ENCODE measurements at regions not wholly inside any gene's neighbourhood (a gene's known extent, or its start where the extent isn't known, plus 50 kb on each side); places are given as distances from the start of the nearest gene placed in this dataset.

GRCh38 chrX:17262123-17262522 lies 112.9 kb upstream of the NHS start:
- Histone ChIP-seq H3K27ac (no peak overlapping the region), H3K4me3 (ENCODE audit: low read depth in 1 of 2, low read length in 1 of 2) (no peak overlapping the region), H3K9me3 (no peaks in the 10 kb centered on the region), H3K4me1 (ENCODE audit: control insufficient read depth in 1 of 2, insufficient read depth in 1 of 2, low read depth in 1 of 2, low read length in 1 of 2) (no peaks in the 10 kb centered on the region), H3K27me3 (no peaks in the 10 kb centered on the region), H3K36me3 (no peaks in the 10 kb centered on the region)
- TF ChIP-seq CTCF (IDR thresholded peaks at IDR 0.05), result no peak

GRCh38 chrX:17266136-17266535 lies 108.9 kb upstream of the NHS start:
- no peak for TF ChIP-seq CTCF (IDR thresholded peaks at IDR 0.05)

GRCh38 chrX:17278961-17279360 lies 96.0 kb upstream of the NHS start:
- H3K36me3 ChIP-seq, result no peaks in the 10 kb centered on the region
- no peaks in the 10 kb centered on the region for H3K9me3 ChIP-seq
- no peak for TF ChIP-seq CTCF (IDR thresholded peaks at IDR 0.05)
- no peaks in the 10 kb centered on the region for H3K4me1 ChIP-seq (ENCODE audit: control insufficient read depth in 1 of 2, insufficient read depth in 1 of 2, low read depth in 1 of 2, low read length in 1 of 2)
- H3K4me3 ChIP-seq (ENCODE audit: low read depth in 1 of 2, low read length in 1 of 2), result no peak overlapping the region
- no peaks in the 10 kb centered on the region for H3K27me3 ChIP-seq
- no peak overlapping the region for H3K27ac ChIP-seq

More at GRCh38 chrX:17266136-17266535, 108.9 kb upstream of the NHS start:
- no peaks in the 10 kb centered on the region for H3K27me3 ChIP-seq
- H3K36me3 ChIP-seq, result no peaks in the 10 kb centered on the region
- no peaks in the 10 kb centered on the region for H3K9me3 ChIP-seq
- no peak overlapping the region for H3K4me3 ChIP-seq (ENCODE audit: low read depth in 1 of 2, low read length in 1 of 2)
- H3K27ac ChIP-seq, result no peak overlapping the region
- no peaks in the 10 kb centered on the region for H3K4me1 ChIP-seq (ENCODE audit: control insufficient read depth in 1 of 2, insufficient read depth in 1 of 2, low read depth in 1 of 2, low read length in 1 of 2)

- Histone ChIP-seq H3K4me3 (ENCODE audit: low read depth in 1 of 2, low read length in 1 of 2) (no peak overlapping the region), H3K4me1 (ENCODE audit: control insufficient read depth in 1 of 2, insufficient read depth in 1 of 2, low read depth in 1 of 2, low read length in 1 of 2) (no peaks in the 10 kb centered on the region), H3K36me3 (no peaks in the 10 kb centered on the region), H3K27me3 (no peaks in the 10 kb centered on the region), H3K9me3 (no peaks in the 10 kb centered on the region), H3K27ac (no peak overlapping the region)
- TF ChIP-seq CTCF (IDR thresholded peaks at IDR 0.05), result no peak
Observed at GRCh38 chrX:17285983-17286382, 89.0 kb upstream of the NHS start.

GRCh38 chrX:17291171-17291900 lies 83.7 kb upstream of the NHS start:
- Histone ChIP-seq H3K27ac (no peak overlapping the region), H3K4me3 (ENCODE audit: low read depth in 1 of 2, low read length in 1 of 2) (no peak overlapping the region), H3K36me3 (no peaks in the 10 kb centered on the region), H3K27me3 (no peaks in the 10 kb centered on the region), H3K4me1 (ENCODE audit: control insufficient read depth in 1 of 2, insufficient read depth in 1 of 2, low read depth in 1 of 2, low read length in 1 of 2) (no peaks in the 10 kb centered on the region), H3K9me3 (no peaks in the 10 kb centered on the region)
- TF ChIP-seq CTCF (IDR thresholded peaks at IDR 0.05), result no peak

Data from neutrophil (primary cell).